ENCODE measurements at regions not wholly inside any gene's neighbourhood (a gene's known extent, or its start where the extent isn't known, plus 50 kb on each side); places are given as distances from the start of the nearest gene placed in this dataset.

DNA sequence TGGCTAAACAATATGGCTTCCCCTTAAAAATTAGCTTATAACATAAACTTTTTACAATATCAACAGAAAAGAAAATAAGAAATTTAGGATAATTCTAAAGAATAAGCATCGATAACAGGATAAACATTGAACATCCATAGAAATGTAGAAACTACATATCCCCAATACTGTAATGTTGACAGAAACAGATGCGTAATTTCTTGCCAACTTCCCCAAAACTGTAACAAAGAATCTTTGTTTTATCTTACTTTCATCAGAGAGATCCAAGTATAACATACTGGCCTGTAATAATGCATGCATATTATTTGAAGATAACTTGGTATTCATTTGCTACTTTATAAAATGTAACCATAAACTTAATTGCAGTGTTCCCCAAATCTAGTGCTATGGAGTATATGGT, 339.9 kb downstream of the ARL4A start:
- Histone ChIP-seq H3K27me3 (ENCODE audit: insufficient read depth, low read length) (no peaks in the 10 kb centered on the region), H4K20me1 (ENCODE audit: insufficient read depth, low read length) (no peaks in the 10 kb centered on the region), H3K36me3 (ENCODE audit: insufficient read depth, low read length) (no peaks in the 10 kb centered on the region), H3K9me3 (ENCODE audit: low read depth, low read length) (no peaks in the 10 kb centered on the region), H3K4me1 (ENCODE audit: insufficient read depth, low read length) (no peaks in the 10 kb centered on the region), H3K4me2 (ENCODE audit: insufficient read depth, low read length) (no peak overlapping the region), H3K27ac (ENCODE audit: low read depth, low read length) (no peak overlapping the region), H3K4me3 (ENCODE audit: insufficient read depth, low read length) (no peak overlapping the region), H3K79me2 (ENCODE audit: insufficient read depth, low read length) (no peaks in the 10 kb centered on the region), H2AFZ (ENCODE audit: low read length) (no peak overlapping the region)
- TF ChIP-seq, protein P1, sequence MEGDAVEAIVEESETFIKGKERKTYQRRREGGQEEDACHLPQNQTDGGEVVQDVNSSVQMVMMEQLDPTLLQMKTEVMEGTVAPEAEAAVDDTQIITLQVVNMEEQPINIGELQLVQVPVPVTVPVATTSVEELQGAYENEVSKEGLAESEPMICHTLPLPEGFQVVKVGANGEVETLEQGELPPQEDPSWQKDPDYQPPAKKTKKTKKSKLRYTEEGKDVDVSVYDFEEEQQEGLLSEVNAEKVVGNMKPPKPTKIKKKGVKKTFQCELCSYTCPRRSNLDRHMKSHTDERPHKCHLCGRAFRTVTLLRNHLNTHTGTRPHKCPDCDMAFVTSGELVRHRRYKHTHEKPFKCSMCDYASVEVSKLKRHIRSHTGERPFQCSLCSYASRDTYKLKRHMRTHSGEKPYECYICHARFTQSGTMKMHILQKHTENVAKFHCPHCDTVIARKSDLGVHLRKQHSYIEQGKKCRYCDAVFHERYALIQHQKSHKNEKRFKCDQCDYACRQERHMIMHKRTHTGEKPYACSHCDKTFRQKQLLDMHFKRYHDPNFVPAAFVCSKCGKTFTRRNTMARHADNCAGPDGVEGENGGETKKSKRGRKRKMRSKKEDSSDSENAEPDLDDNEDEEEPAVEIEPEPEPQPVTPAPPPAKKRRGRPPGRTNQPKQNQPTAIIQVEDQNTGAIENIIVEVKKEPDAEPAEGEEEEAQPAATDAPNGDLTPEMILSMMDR (IDR thresholded peaks at IDR 0.05; ENCODE audit: extremely low read depth, low read depth, low read length): no peak
- DNase-seq (ENCODE audit: insufficient read length, low spot score, missing footprints): no peak

- no peaks in the 10 kb centered on the region for H3K9me3 ChIP-seq (ENCODE audit: low read depth, low read length)
- H3K4me1 ChIP-seq (ENCODE audit: insufficient read depth, low read length): no peaks in the 10 kb centered on the region
- DNase-seq (ENCODE audit: insufficient read length, low spot score, missing footprints): no peak
- no peaks in the 10 kb centered on the region for H3K79me2 ChIP-seq (ENCODE audit: insufficient read depth, low read length)
- no peaks in the 10 kb centered on the region for H4K20me1 ChIP-seq (ENCODE audit: insufficient read depth, low read length)
- H3K4me2 ChIP-seq (ENCODE audit: insufficient read depth, low read length): no peak overlapping the region
- H3K27me3 ChIP-seq (ENCODE audit: insufficient read depth, low read length): no peaks in the 10 kb centered on the region
- H2AFZ ChIP-seq (ENCODE audit: low read length): no peak overlapping the region
- H3K4me3 ChIP-seq (ENCODE audit: insufficient read depth, low read length): no peak overlapping the region
- no peaks in the 10 kb centered on the region for H3K36me3 ChIP-seq (ENCODE audit: insufficient read depth, low read length)
- TF ChIP-seq, protein P1 (IDR thresholded peaks at IDR 0.05; ENCODE audit: extremely low read depth, low read depth, low read length): no peak
- no peak overlapping the region for H3K27ac ChIP-seq (ENCODE audit: low read depth, low read length)
These were observed 340.8 kb downstream of the ARL4A start for GRCh38 chr7:13028036-13028824.

DNA sequence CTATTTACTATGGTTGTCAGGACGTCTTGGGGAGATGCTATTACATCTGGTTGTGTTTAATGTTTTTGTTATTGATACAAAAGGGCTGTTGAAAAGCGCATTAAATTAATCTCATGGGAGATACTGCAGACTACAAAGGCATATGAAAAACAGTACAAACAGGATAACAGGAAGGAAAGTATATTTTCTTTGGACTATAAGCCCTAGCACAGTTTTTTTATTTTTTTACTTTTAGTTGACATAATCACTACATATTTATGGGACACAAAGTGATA, 341.3 kb downstream of the ARL4A start:
- Histone ChIP-seq H3K27me3 (ENCODE audit: insufficient read depth, low read length) (no peaks in the 10 kb centered on the region), H3K9me3 (ENCODE audit: low read depth, low read length) (no peaks in the 10 kb centered on the region), H3K4me2 (ENCODE audit: insufficient read depth, low read length) (no peak overlapping the region), H3K4me1 (ENCODE audit: insufficient read depth, low read length) (no peaks in the 10 kb centered on the region), H2AFZ (ENCODE audit: low read length) (no peak overlapping the region), H3K4me3 (ENCODE audit: insufficient read depth, low read length) (no peak overlapping the region), H3K27ac (ENCODE audit: low read depth, low read length) (no peak overlapping the region), H3K79me2 (ENCODE audit: insufficient read depth, low read length) (no peaks in the 10 kb centered on the region), H3K36me3 (ENCODE audit: insufficient read depth, low read length) (no peaks in the 10 kb centered on the region), H4K20me1 (ENCODE audit: insufficient read depth, low read length) (no peaks in the 10 kb centered on the region)
- DNase-seq (ENCODE audit: insufficient read length, low spot score, missing footprints): no peak
- TF ChIP-seq, protein P1 (IDR thresholded peaks at IDR 0.05; ENCODE audit: extremely low read depth, low read depth, low read length): no peak

DNA sequence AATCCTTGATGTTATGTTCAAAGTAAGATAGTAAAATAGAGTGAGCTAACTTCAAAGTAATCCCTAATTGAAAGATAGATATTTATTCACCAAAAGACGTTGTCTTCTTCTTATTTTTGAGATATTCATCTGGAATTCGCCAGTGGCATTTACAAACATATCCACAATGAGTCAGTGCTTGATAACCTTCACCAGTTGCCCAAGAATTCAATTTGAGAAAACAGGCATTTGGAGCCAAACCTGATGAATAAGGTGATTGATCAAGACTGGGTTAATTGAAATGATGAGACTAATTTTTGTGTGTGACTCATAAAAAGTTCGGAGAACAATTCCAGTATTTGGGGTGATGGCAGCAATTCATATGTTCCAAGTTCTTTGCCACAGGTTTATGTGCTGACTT, 344.0 kb downstream of the ARL4A start:
- Histone ChIP-seq H3K4me1 (ENCODE audit: insufficient read depth, low read length) (no peaks in the 10 kb centered on the region), H3K4me2 (ENCODE audit: insufficient read depth, low read length) (no peak overlapping the region), H3K27ac (ENCODE audit: low read depth, low read length) (no peak overlapping the region), H2AFZ (ENCODE audit: low read length) (no peak overlapping the region), H3K9me3 (ENCODE audit: low read depth, low read length) (no peaks in the 10 kb centered on the region), H3K4me3 (ENCODE audit: insufficient read depth, low read length) (no peak overlapping the region), H3K36me3 (ENCODE audit: insufficient read depth, low read length) (no peaks in the 10 kb centered on the region), H3K27me3 (ENCODE audit: insufficient read depth, low read length) (no peaks in the 10 kb centered on the region), H4K20me1 (ENCODE audit: insufficient read depth, low read length) (no peaks in the 10 kb centered on the region), H3K79me2 (ENCODE audit: insufficient read depth, low read length) (no peaks in the 10 kb centered on the region)
- TF ChIP-seq, protein P1 (IDR thresholded peaks at IDR 0.05; ENCODE audit: extremely low read depth, low read depth, low read length): no peak
- DNase-seq (ENCODE audit: insufficient read length, low spot score, missing footprints): no peak
